ENCODE measurements at regions not wholly inside any gene's neighbourhood (a gene's known extent, or its start where the extent isn't known, plus 50 kb on each side); places are given as distances from the start of the nearest gene placed in this dataset.

- TF ChIP-seq POLR2A (IDR thresholded peaks at IDR 0.05) = no peak
- no peak for TF ChIP-seq CTCF (IDR thresholded peaks at IDR 0.05)
Observed at GRCh38 chr12:45498645-45499044, 230.9 kb upstream of the ARID2 start.
